WERI-Rb-1 (cell line): ENCODE measurements at regions not wholly inside any gene's neighbourhood (a gene's known extent, or its start where the extent isn't known, plus 50 kb on each side); places are given as distances from the start of the nearest gene placed in this dataset.

ENCODE experiments used
- DNase-seq: peaks from one replicate; pipeline ENCODE4 v3.0.0-alpha.2; 2020
- H3K27ac ChIP-seq: fragments of 250-450 bp; sonication (Bioruptor Pico); 2 replicates; pipeline ENCODE4 v1.5.1; 2020; ENCODE audit warnings: mild to moderate bottlenecking, moderate library complexity
- H3K27me3 ChIP-seq: fragments of 250-450 bp; sonication (Bioruptor Pico); 2 replicates; pipeline ENCODE4 v1.5.1; 2021; ENCODE audit warnings: mild to moderate bottlenecking, low read depth, moderate library complexity; ENCODE audit not compliant: insufficient read depth, severe bottlenecking
- H3K36me3 ChIP-seq: fragments of 250-450 bp; sonication (Bioruptor Pico); 2 replicates; pipeline ENCODE4 v1.5.1; 2020; ENCODE audit warnings: mild to moderate bottlenecking, moderate library complexity
- H3K4me3 ChIP-seq: 2 replicates; pipeline ENCODE4 v1.5.1; 2011; ENCODE audit warnings: low read depth, mild to moderate bottlenecking, control low read depth, low read length
- H3K9me3 ChIP-seq: fragments of 250-450 bp; sonication (Bioruptor Pico); 2 replicates; pipeline ENCODE4 v1.5.1; 2021; ENCODE audit warnings: mild to moderate bottlenecking, moderate library complexity; ENCODE audit not compliant: severe bottlenecking
- CTCF ChIP-seq: IDR thresholded peaks from 2 replicates; pipeline ENCODE4 v1.5.1; 2011; ENCODE audit warnings: low read depth, mild to moderate bottlenecking, control low read depth, inconsistent platforms, low read length

DNA sequence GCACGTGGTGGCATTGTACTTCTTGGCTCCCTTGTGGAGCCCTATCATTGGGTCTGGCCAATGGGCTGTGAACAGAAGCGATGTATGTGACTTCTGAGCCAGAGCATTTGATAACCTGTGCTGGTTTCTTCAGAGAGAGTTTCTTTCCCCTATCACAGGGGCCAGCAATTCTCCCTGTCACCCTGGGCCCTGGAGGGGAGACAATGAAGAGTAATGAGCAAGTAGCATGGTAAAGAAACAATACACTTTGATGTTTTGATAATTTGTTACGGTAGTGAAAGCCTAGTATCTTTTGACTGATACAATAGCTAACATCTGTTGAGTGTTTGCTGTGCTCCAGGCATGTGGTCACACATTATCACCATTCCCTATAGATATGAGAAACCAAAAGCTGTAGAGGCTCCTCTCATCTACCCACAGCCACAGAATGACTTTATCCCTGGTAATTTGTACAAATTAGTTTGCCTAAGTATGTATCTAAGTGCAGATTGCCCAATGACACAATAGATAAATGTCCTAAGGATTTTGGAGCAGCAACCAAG, 113.4 kb upstream of the SVIL start:
- no peak overlapping the region for H3K27ac ChIP-seq
- no peaks in the 10 kb centered on the region for H3K9me3 ChIP-seq
- no peak overlapping the region for H3K4me3 ChIP-seq
- TF ChIP-seq CTCF = no peak
- no peak for DNase-seq
- H3K36me3 ChIP-seq = no peaks in the 10 kb centered on the region
- no peaks in the 10 kb centered on the region for H3K27me3 ChIP-seq

DNA sequence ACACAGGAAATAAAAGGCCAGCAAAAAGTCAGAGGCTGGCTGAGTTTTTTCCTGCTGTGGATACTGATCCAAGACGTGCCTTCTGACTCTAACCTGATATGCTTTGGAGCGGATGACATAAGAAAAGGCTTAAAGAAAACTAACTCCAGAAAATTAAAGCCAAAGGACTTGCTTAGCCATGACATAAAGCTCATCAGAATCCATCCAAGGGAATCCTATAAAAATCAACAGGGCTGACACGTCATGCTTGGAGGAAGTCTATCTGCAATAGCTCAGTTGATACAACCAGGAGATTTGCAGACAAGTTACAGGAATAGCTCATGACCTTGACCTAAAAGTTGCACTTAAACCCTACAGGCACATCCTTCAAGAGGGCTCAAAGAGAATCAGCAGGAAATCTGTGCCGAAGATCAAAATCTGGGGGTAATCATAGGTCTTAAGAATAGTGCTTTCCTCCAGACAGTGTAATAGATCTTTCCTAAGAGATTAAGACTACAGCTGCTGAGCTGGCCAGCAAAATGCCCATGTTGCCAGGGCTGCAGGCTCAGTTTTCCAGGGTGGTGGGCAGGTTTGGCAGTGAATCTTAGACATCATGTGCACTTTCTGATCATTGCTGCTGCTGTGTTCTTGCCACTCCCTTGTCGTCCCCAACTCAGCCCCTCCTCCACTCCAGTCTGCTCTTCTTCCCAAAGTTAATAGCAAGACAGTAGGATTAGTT, 111.5 kb upstream of the SVIL start:
- no peaks in the 10 kb centered on the region for H3K27me3 ChIP-seq
- TF ChIP-seq CTCF = no peak
- no peaks in the 10 kb centered on the region for H3K9me3 ChIP-seq
- H3K4me3 ChIP-seq = no peak overlapping the region
- H3K27ac ChIP-seq = no peak overlapping the region
- DNase-seq = peak; percentile 41
- H3K36me3 ChIP-seq = no peaks in the 10 kb centered on the region

- H3K27ac ChIP-seq = no peak overlapping the region
- H3K36me3 ChIP-seq = no peaks in the 10 kb centered on the region
- no peak for TF ChIP-seq CTCF
- no peak overlapping the region for H3K4me3 ChIP-seq
- peaks cover 3% of the 10 kb centered on the region for H3K27me3 ChIP-seq
- H3K9me3 ChIP-seq = no peaks in the 10 kb centered on the region
- DNase-seq = no peak
Measured at GRCh38 chr10:29740981-29741545, 106.3 kb upstream of the SVIL start.

DNA sequence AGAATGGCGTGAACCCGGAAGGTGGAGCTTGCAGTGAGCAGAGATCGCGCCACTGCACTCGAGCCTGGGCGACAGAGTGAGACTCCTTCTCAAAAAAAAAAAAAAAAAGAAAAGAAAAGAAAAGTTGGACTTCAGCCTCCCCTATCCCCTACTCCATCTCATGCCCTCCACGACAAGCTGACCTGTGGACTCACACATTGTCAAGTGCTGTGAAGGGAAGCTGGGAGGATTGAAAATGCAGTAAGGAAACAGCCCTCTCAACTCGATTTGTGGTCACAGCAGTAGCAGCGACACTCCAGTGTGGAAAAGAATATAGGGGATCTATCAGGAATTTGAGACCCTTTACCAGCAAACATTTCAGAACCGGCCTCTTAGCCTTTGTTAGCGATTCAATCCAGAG, 103.6 kb upstream of the SVIL start:
- Histone ChIP-seq H3K4me3 (no peak overlapping the region), H3K27ac (no peak overlapping the region), H3K36me3 (no peaks in the 10 kb centered on the region), H3K27me3 (peaks cover 3% of the 10 kb centered on the region), H3K9me3 (no peaks in the 10 kb centered on the region)
- DNase-seq = no peak
- no peak for TF ChIP-seq CTCF

DNA sequence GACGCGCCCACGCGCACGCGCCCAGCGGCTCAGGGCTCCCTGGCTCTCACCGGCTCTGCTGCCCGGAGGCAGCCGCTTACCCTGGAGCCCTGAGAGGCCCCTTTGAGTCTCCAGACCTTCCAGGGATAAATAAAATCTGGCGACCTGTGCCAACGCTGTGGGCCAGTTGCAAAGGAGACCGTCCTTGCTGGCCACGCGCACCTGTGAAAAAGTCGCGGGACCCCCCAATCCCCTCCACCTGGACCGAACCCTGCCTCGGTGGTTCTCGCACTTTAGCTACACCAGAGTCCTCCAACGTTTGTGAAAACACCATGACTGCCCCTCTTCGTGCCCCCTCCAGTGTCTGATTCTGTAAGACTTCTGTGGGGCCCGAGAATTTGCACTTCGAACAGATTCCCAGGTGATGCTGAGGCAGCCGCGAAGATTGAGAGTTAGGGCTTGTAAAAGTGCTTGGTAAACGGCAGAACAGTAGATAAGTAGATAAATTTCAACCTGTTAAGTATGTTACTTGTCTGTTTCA, 102.4 kb upstream of the SVIL start:
- Histone ChIP-seq H3K9me3 (no peaks in the 10 kb centered on the region), H3K27me3 (peaks cover 3% of the 10 kb centered on the region), H3K4me3 (no peak overlapping the region), H3K27ac (no peak overlapping the region), H3K36me3 (no peaks in the 10 kb centered on the region)
- no peak for TF ChIP-seq CTCF
- DNase-seq = no peak
